NOMO-1 treated with DMSO at 0.1 percent for 48 hours (cell line): ENCODE measurements at regions not wholly inside any gene's neighbourhood (a gene's known extent, or its start where the extent isn't known, plus 50 kb on each side); places are given as distances from the start of the nearest gene placed in this dataset.
"Not testable (repeated sequence)": the region's sequence is repeated elsewhere in the genome, so short reads cannot be mapped to it uniquely, and the experiment has no call there.

Experiments
- DNase-seq: peaks from one replicate; lab custom pipeline; 2025; ENCODE audit not compliant: unreplicated experiment; lab: John Stamatoyannopoulos, UW

GRCh38 chr7:68559518-68559917 is 1038.8 kb upstream of the AUTS2 start:
- no peak for DNase-seq

GRCh38 chr7:68562323-68562899 is 1035.9 kb upstream of the AUTS2 start:
- DNase-seq, result no peak

- DNase-seq, result no peak
These were observed 1033.8 kb upstream of the AUTS2 start for GRCh38 chr7:68564306-68565135.

- no peak for DNase-seq
These were observed 1027.0 kb upstream of the AUTS2 start for GRCh38 chr7:68571286-68571685.

- no peak for DNase-seq
These were observed 1024.8 kb upstream of the AUTS2 start for GRCh38 chr7:68573271-68574005.

GRCh38 chr7:68576366-68576765 is 1021.9 kb upstream of the AUTS2 start:
- no peak for DNase-seq

- no peak for DNase-seq
These were observed 1016.9 kb upstream of the AUTS2 start for GRCh38 chr7:68581417-68581816.

- no peak for DNase-seq
These were observed 1010.7 kb upstream of the AUTS2 start for GRCh38 chr7:68587599-68587998.

- DNase-seq, result no peak
These were observed 996.4 kb upstream of the AUTS2 start for GRCh38 chr7:68601826-68602225.

- DNase-seq, result no peak
These were observed 993.7 kb upstream of the AUTS2 start for GRCh38 chr7:68604541-68604940.

- no peak for DNase-seq
These were observed 987.6 kb upstream of the AUTS2 start for GRCh38 chr7:68610701-68611100.

- no peak for DNase-seq
These were observed 984.9 kb upstream of the AUTS2 start for GRCh38 chr7:68613405-68613804.

- DNase-seq, result no peak
These were observed 984.4 kb upstream of the AUTS2 start for GRCh38 chr7:68613897-68614296.

GRCh38 chr7:68619526-68619925 is 978.7 kb upstream of the AUTS2 start:
- DNase-seq, result no peak

GRCh38 chr7:68622500-68622899 is 975.8 kb upstream of the AUTS2 start:
- DNase-seq, result no peak

GRCh38 chr7:68623030-68623429 is 975.2 kb upstream of the AUTS2 start:
- no peak for DNase-seq

GRCh38 chr7:68627247-68627864 is 970.9 kb upstream of the AUTS2 start:
- DNase-seq, result no peak

- DNase-seq, result not testable (repeated sequence)
These were observed 967.4 kb upstream of the AUTS2 start for GRCh38 chr7:68630914-68631313.

- no peak for DNase-seq
These were observed 958.2 kb upstream of the AUTS2 start for GRCh38 chr7:68640103-68640502.

GRCh38 chr7:68642727-68643126 is 955.5 kb upstream of the AUTS2 start:
- DNase-seq, result no peak

- DNase-seq, result no peak
These were observed 934.9 kb upstream of the AUTS2 start for GRCh38 chr7:68663392-68663791.

- no peak for DNase-seq
These were observed 927.2 kb upstream of the AUTS2 start for GRCh38 chr7:68671046-68671445.
